ENCODE measurements at regions not wholly inside any gene's neighbourhood (a gene's known extent, or its start where the extent isn't known, plus 50 kb on each side); places are given as distances from the start of the nearest gene placed in this dataset.
A peak's percentile ranks its signal among the peaks of the same experiment; 100 is the strongest.

GRCh38 chr5:121152411-121152810, 688.3 kb downstream of the PRR16 start:
- ATAC-seq (no peak), DNase-seq (no peak)
- intact Hi-C loops (cut with DNase I, micrococcal nuclease): no loop called here

DNA sequence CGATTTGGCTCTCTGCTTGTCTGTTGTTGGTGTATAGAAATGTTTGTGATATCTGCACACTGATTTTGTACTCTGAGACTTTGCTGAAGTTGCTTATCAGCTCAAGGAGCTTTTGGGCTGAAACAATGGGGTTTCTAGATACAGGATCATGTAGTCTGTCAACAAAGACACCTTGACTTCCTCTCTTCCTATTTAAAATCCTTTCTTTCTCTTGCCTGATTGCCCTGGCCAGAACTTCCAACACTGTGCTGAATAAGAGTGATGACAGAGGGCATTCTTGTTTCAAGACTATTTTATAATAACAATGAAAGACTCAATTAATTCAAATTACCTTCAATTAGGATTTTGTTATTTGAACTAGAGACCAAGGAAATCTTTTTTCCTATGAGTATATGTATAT, 692.5 kb downstream of the PRR16 start:
- intact Hi-C loops (cut with DNase I, micrococcal nuclease): no loop called here
- no peak for DNase-seq
- ATAC-seq: no peak

DNA sequence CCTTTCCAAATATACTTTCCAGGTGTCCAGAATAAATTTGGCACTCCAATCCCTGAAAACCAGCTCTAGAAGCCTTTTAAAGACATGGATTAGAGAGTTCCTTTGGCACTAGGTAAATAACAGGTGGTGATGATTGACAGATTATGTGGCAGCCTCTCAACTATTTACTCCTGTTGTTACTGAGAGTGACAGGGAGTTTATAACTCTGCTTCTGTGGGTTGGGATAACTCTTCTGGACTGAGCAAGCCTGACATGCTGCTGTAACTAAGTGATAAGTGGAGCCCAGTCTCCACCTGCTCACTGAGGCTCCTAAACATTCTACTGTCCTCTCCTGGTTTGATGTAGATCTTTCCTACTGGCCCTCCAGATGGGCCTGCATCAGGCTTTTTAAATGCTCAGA, 693.2 kb upstream of the FTMT start:
- ATAC-seq: no peak
- intact Hi-C loops (cut with DNase I, micrococcal nuclease): no loop called here
- DNase-seq: no peak

GRCh38 chr5:121160591-121160990, 691.1 kb upstream of the FTMT start:
- DNase-seq: no peak
- intact Hi-C loops (cut with DNase I, micrococcal nuclease): no loop called here
- no peak for ATAC-seq

GRCh38 chr5:121164632-121165031, 687.0 kb upstream of the FTMT start:
- ATAC-seq: no peak
- intact Hi-C loops (cut with DNase I, micrococcal nuclease): no loop called here

GRCh38 chr5:121171361-121171760, 680.3 kb upstream of the FTMT start:
- no peak for DNase-seq
- ATAC-seq: no peak
- intact Hi-C loops (cut with DNase I, micrococcal nuclease): no loop called here

More at GRCh38 chr5:121164632-121165031, 687.0 kb upstream of the FTMT start:
- no peak for DNase-seq

GRCh38 chr5:121171834-121172233, 679.8 kb upstream of the FTMT start:
- intact Hi-C loops (cut with DNase I, micrococcal nuclease): no loop called here
- no peak for ATAC-seq
- DNase-seq: no peak

DNA sequence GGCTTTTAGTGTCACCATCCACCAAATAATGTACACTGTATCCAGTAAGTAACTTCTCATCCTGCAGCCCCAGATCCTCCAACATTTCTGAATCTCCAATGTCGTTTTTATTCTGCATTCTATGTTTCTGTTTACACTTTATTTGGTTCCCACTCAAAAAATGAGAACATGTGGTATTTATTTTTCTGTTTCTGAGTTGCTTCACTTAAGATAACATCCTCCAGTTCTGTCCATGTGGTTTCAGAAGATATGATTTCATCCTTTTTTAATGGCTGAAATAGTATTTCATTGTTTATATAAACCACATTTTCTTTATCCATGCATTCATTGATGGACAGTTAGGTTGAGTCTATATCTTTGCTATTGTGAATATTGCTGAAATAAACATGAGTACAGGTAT, 677.3 kb upstream of the FTMT start:
- ATAC-seq (no peak), DNase-seq (no peak)
- intact Hi-C loops (cut with DNase I, micrococcal nuclease): no loop called here

- DNase-seq (no peak), ATAC-seq (no peak)
- intact Hi-C loops (cut with DNase I, micrococcal nuclease): no loop called here
Observed at GRCh38 chr5:121175986-121176385, 675.7 kb upstream of the FTMT start.

- no peak for DNase-seq
- intact Hi-C loops (cut with DNase I, micrococcal nuclease): no loop called here
- ATAC-seq: no peak
Observed at GRCh38 chr5:121182788-121183490, 668.7 kb upstream of the FTMT start.

DNA sequence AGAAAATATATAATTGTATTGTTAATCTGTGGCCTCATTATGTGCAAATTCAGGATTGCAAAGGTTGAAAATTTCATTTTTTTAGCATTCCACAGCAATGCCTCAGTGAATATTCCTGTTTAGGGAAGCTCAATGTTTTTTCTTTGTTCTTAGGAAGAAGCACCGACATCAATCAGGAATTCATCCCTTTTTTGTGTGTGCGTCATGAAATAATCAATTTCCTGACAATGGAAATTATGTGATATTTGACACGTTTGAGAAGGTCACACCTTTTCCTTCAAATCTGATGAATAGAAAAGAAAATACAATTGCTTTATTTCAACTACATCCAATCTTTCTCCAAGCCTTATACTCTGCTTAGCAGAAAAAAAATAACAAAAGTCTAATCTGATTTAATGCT, 662.8 kb upstream of the FTMT start:
- ATAC-seq (no peak), DNase-seq (no peak)
- intact Hi-C loops (cut with DNase I, micrococcal nuclease): no loop called here

DNA sequence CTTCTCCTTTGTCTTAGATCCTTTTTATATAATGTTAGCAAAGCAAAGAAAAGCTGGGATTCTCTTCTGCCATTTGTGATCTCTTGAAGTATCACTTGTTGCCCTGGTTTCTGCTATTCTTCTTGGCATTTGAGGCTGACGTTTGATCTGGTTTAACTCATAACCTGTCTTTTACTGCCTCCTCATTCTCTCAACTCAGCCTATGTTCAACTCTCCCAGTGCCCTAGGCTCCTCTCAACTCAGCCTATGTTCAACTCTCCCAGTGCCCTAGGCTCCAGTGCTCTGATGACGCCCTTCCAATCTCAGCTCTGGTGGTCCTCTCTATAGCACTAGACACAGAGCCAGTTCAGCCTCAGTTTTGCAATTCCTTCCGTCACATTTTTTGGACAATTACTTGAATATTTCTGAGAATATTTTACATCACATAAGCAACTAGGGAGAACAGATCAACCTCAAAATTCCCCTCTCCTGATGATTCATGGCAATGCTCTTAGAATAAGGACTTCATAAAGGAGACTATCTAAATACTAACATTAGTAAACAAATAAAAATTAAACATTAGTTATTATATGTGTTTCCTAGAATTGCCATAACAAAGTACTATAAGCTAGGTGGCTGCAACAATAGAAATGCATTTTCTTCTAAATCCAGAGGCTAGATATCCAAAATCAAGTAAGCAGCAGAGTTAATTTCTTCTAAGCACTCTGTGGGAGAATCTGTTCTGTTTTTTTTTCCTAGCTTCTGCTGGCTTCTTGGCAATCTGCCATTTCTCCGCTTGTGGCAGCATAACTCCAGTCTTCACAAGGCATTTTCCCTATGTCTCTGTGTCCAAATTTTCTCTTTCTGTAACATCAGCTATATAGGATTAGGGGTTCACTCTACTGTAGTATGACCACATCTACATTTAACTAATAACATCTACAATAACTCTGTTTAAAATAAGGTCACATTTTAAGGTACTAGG, 662.1 kb upstream of the FTMT start:
- no peak for DNase-seq
- intact Hi-C loops (cut with DNase I, micrococcal nuclease): no loop called here
- no peak for ATAC-seq

GRCh38 chr5:121199216-121199999, 652.3 kb upstream of the FTMT start:
- ATAC-seq (no peak), DNase-seq (peak in 1 of 2 donors; percentile 8)
- intact Hi-C loops (cut with DNase I, micrococcal nuclease): no loop called here

GRCh38 chr5:121218086-121218485, 633.6 kb upstream of the FTMT start:
- intact Hi-C loops (cut with DNase I, micrococcal nuclease): no loop called here

DNA sequence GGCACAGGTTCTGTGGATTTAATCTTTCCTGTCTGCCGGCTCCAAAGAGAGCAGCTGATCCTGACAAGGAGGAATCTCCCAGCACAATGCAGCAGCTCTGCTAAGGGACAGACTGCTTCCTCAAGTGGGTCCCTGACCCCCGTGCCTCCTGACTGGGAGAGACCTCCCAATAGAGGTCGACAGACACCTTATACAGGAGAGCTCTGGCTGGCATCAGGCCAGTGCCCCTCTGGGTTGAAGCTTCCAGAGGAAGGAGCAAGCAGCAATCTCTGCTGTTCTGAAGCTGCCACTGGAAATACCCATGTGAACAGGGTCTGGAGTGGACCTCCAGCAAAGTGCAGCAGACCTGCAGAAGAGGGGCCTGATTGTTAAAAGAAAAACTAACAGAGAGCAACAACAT, 630.2 kb upstream of the FTMT start:
- DNase-seq (no peak), ATAC-seq (no peak)
- intact Hi-C loops (cut with DNase I, micrococcal nuclease): no loop called here

More at GRCh38 chr5:121218086-121218485, 633.6 kb upstream of the FTMT start:
- DNase-seq: no peak
- no peak for ATAC-seq

DNA sequence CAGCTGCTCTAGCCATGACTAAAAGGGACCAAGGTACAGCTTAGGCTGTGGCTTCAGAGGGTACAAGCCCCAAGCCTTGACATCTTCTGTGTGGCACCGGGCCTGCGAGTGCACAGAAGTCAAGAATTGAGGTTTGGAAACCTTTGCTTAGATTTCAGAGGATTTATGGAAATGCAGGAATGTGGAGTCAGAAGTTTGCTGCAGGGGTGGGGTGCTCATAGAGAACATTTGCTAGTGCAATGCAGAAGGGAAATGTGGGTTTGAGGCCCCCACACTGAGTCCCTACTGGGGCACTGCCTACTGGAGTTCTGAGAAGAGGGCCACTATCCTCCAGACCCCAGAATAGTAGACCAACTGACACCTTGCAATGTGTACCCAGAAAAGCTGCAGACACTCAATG, 624.9 kb upstream of the FTMT start:
- intact Hi-C loops (cut with DNase I, micrococcal nuclease): no loop called here
- ATAC-seq (no peak), DNase-seq (no peak)

GRCh38 chr5:121239951-121240350, 611.7 kb upstream of the FTMT start:
- DNase-seq: no peak
- no peak for ATAC-seq
- intact Hi-C loops (cut with DNase I, micrococcal nuclease): no loop called here

- intact Hi-C loops (cut with DNase I, micrococcal nuclease): no loop called here
- DNase-seq: no peak
- ATAC-seq: no peak
Observed at GRCh38 chr5:121246971-121247370, 604.7 kb upstream of the FTMT start.

DNA sequence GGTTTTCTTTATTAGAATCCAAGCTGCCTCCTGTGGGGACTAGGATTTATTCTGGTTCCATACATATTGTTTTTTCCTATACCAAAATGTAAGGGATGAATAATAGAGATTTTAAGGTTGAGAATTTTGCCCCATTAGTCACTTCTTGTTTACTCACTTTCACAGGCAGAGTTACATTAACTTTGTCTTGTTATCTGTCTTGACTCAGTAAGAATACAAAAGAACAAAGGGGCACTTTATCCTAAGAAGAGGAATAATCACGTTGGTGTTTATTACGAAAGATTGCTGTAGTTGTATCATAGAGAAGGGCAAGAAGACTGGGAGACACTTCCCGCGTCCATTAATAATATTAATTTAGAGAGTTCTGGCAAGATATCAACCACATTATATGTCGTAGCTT, 599.7 kb upstream of the FTMT start:
- DNase-seq (no peak), ATAC-seq (no peak)
- intact Hi-C loops (cut with DNase I, micrococcal nuclease): no loop called here

DNA sequence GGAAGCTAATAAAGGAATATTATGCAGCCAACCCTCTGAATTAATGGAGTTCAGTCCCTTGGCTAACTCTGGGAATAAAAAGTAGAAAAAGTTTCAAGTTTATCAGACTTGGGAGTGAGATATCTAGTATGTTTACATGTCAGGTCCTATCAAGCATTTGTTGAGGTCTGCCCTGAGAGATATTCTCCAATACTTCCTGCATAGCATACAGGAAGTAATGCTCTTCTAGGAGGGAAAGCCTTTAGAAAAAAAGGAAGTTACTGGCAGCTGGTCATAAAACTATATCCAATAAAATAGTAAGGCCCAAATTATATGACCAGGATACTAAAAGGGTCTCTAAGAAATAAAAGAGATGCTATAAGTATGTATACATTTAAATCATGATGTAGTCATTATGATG, 594.1 kb upstream of the FTMT start:
- ATAC-seq (no peak), DNase-seq (no peak)
- intact Hi-C loops (cut with DNase I, micrococcal nuclease): no loop called here
